ENCODE measurements at regions not wholly inside any gene's neighbourhood (a gene's known extent, or its start where the extent isn't known, plus 50 kb on each side); places are given as distances from the start of the nearest gene placed in this dataset.
"Not testable (repeated sequence)": the region's sequence is repeated elsewhere in the genome, so short reads cannot be mapped to it uniquely, and the experiment has no call there.

DNA sequence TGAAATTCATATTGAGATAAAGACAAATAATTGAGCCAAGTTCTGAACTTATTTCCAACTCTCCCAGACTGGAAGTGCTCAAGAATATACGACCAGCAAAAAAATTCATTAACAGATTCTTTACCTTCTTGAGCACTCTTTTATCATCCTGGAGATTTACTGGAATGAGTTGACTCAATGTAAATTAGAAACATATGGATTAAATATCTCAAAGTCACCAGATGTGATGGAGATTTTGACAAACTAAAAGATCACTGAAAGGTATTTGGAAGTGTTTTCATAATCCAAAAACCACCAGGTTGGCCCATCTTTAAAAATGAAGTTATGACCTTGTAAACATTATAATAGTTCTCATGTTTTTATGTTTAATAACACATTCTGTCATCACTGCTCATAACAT is 433.2 kb upstream of the RASGRP1 start:
- peaks cover 34% of the 10 kb centered on the region for H3K27me3 Mint-ChIP-seq
- H3K4me3 ChIP-seq (ENCODE audit: low read length): no peak overlapping the region
- DNase-seq (no peak), ATAC-seq (ENCODE audit: poor library complexity) (no peak)
- POLR2A ChIA-PET: no interaction called here
- no peak overlapping the region for H3K27ac ChIP-seq (ENCODE audit: low read depth in 1 of 2, low read length in 2 of 2)
- H3K27ac Mint-ChIP-seq: no peak overlapping the region
- H3K9me3 ChIP-seq (ENCODE audit: control insufficient read depth in 1 of 2, insufficient read depth in 1 of 2, low read length in 2 of 2): peaks cover 0 to 10% of the 10 kb centered on the region in 2 experiments
- H3K4me1 Mint-ChIP-seq (ENCODE audit: low read depth): no peaks in the 10 kb centered on the region
- no peaks in the 10 kb centered on the region for H3K36me3 Mint-ChIP-seq (ENCODE audit: low read depth)
- H3K36me3 ChIP-seq (ENCODE audit: insufficient read depth, low read length): no peaks in the 10 kb centered on the region
- H3K4me1 ChIP-seq (ENCODE audit: insufficient read depth, low read length): no peaks in the 10 kb centered on the region
- CTCF ChIA-PET: no interaction called here
- H3K9me3 Mint-ChIP-seq: peaks cover 12% of the 10 kb centered on the region
- H3K27me3 ChIP-seq (ENCODE audit: control insufficient read depth in 1 of 2, insufficient read depth in 2 of 2, low read length in 2 of 2): no peaks in the 10 kb centered on the region
- H3K4me3 Mint-ChIP-seq: no peak overlapping the region
- TF ChIP-seq, protein P1, sequence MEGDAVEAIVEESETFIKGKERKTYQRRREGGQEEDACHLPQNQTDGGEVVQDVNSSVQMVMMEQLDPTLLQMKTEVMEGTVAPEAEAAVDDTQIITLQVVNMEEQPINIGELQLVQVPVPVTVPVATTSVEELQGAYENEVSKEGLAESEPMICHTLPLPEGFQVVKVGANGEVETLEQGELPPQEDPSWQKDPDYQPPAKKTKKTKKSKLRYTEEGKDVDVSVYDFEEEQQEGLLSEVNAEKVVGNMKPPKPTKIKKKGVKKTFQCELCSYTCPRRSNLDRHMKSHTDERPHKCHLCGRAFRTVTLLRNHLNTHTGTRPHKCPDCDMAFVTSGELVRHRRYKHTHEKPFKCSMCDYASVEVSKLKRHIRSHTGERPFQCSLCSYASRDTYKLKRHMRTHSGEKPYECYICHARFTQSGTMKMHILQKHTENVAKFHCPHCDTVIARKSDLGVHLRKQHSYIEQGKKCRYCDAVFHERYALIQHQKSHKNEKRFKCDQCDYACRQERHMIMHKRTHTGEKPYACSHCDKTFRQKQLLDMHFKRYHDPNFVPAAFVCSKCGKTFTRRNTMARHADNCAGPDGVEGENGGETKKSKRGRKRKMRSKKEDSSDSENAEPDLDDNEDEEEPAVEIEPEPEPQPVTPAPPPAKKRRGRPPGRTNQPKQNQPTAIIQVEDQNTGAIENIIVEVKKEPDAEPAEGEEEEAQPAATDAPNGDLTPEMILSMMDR (IDR thresholded peaks at IDR 0.05): no peak
- intact Hi-C loops (cut with DNase I, micrococcal nuclease): no loop called here

DNA sequence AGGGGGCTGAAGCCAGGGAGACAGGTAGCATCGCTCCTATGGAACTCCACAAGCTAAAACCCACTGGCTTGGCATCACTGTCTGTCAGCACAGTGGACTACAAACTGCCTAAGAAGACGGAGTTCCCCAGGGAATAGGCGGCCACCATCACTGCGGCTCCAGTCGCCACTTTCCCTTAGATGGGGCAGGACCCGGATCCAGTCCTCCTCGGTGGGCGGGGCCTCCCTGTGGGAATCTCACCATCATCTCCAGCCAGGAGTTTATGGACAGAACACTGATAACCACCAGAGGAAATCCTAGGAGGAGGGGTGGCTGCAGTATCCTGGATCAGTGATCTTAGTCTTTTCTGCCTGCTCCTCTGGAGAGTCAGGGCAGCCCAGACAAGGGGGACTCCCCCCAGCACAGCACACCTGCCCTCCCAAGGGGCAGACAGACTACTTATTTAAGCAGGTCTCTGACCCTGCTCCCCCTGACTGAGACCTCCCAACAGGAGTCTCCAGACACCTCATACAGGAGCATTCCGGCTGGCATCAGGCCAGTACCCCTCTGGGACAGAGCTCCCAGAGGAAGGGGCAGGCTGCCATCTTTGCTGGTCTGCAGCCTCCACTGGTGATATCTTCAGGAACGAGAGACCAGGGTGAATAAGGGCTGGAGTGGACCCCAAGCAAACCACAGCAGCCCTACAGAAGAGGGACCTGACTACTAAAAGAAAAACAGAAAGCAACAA is 435.6 kb upstream of the RASGRP1 start:
- no peaks in the 10 kb centered on the region for H3K27me3 ChIP-seq (ENCODE audit: control insufficient read depth in 1 of 2, insufficient read depth in 2 of 2, low read length in 2 of 2)
- ATAC-seq (ENCODE audit: poor library complexity) (no peak), DNase-seq (no peak)
- H3K9me3 ChIP-seq (ENCODE audit: control insufficient read depth in 1 of 2, insufficient read depth in 1 of 2, low read length in 2 of 2): peaks cover 0 to 11% of the 10 kb centered on the region in 2 experiments
- no peak overlapping the region for H3K27ac ChIP-seq (ENCODE audit: low read depth in 1 of 2, low read length in 2 of 2)
- no peak overlapping the region for H3K27ac Mint-ChIP-seq
- CTCF ChIA-PET: no interaction called here
- POLR2A ChIA-PET: no interaction called here
- no peaks in the 10 kb centered on the region for H3K4me1 Mint-ChIP-seq (ENCODE audit: low read depth)
- no peak overlapping the region for H3K4me3 ChIP-seq (ENCODE audit: low read length)
- intact Hi-C loops (cut with DNase I, micrococcal nuclease): no loop called here
- H3K9me3 Mint-ChIP-seq: peaks cover 20% of the 10 kb centered on the region
- no peak overlapping the region for H3K4me3 Mint-ChIP-seq
- no peaks in the 10 kb centered on the region for H3K36me3 Mint-ChIP-seq (ENCODE audit: low read depth)
- H3K36me3 ChIP-seq (ENCODE audit: insufficient read depth, low read length): no peaks in the 10 kb centered on the region
- H3K27me3 Mint-ChIP-seq: peaks cover 33% of the 10 kb centered on the region
- H3K4me1 ChIP-seq (ENCODE audit: insufficient read depth, low read length): no peaks in the 10 kb centered on the region
- TF ChIP-seq, protein P1 (IDR thresholded peaks at IDR 0.05): no peak

DNA sequence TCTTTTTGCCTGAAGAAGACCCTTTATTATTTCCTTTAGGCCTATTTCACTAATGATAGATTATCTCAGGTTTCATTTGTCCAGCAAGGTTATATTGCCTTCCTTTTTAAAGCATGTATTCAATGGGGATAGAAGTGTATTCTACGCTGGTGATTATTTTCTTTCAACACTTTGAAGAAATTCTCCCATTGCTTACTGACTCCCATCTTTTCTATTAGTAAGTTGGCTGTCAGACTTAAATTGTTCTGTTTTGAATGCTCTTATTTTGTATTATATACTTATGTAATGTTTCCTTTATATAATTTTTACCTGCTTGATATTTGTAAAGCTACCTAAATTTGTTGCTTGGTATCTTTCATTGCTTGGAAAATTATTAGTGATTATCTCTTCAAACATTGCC is 445.1 kb upstream of the RASGRP1 start:
- DNase-seq: no peak
- Mint-ChIP-seq H3K4me1 (ENCODE audit: low read depth) (no peaks in the 10 kb centered on the region), H3K27ac (no peak overlapping the region), H3K36me3 (ENCODE audit: low read depth) (no peaks in the 10 kb centered on the region), H3K4me3 (no peak overlapping the region), H3K9me3 (peaks cover 26% of the 10 kb centered on the region), H3K27me3 (peaks cover 11% of the 10 kb centered on the region)
- TF ChIP-seq, protein P1 (IDR thresholded peaks at IDR 0.05): no peak
- ATAC-seq (ENCODE audit: poor library complexity): no peak
- H3K4me3 ChIP-seq (ENCODE audit: low read length): no peak overlapping the region
- H3K36me3 ChIP-seq (ENCODE audit: insufficient read depth, low read length): no peaks in the 10 kb centered on the region
- peaks cover 9% of the 10 kb centered on the region in 2 experiments for H3K9me3 ChIP-seq (ENCODE audit: control insufficient read depth in 1 of 2, insufficient read depth in 1 of 2, low read length in 2 of 2)
- no peaks in the 10 kb centered on the region for H3K27me3 ChIP-seq (ENCODE audit: control insufficient read depth in 1 of 2, insufficient read depth in 2 of 2, low read length in 2 of 2)
- no peaks in the 10 kb centered on the region for H3K4me1 ChIP-seq (ENCODE audit: insufficient read depth, low read length)
- ChIA-PET POLR2A (no interaction called here), CTCF (no interaction called here)
- H3K27ac ChIP-seq (ENCODE audit: low read depth in 1 of 2, low read length in 2 of 2): no peak overlapping the region
- intact Hi-C loops (cut with DNase I, micrococcal nuclease): no loop called here

DNA sequence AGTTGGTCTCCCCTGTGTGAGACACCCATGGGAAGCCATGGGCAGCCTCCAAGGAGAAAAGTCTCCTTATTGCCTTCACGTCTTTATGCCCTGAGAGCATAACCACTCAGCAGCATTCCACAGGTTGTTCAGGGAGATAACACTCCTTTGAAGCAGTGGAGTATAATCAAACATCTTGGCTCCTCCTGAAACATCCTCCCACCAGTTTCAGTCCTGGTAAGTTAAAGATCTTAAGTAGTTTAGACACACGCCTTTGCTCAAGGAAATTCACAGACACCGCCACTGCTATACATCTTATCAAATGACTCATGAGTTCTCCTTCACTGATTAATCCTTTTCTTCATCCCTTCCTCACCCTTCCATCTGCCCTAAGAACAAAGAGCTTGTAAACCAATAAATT is 446.5 kb upstream of the RASGRP1 start:
- intact Hi-C loops (cut with DNase I, micrococcal nuclease); DNase-seq; H3K27me3 ChIP-seq (ENCODE audit: control insufficient read depth in 1 of 2, insufficient read depth in 2 of 2, low read length in 2 of 2); H3K36me3 ChIP-seq (ENCODE audit: insufficient read depth, low read length); H3K4me1 Mint-ChIP-seq (ENCODE audit: low read depth); H3K27ac Mint-ChIP-seq; H3K27ac ChIP-seq (ENCODE audit: low read depth in 1 of 2, low read length in 2 of 2); H3K4me3 Mint-ChIP-seq; H3K4me3 ChIP-seq (ENCODE audit: low read length); POLR2A ChIA-PET; CTCF ChIA-PET; H3K36me3 Mint-ChIP-seq (ENCODE audit: low read depth); H3K4me1 ChIP-seq (ENCODE audit: insufficient read depth, low read length); ATAC-seq (ENCODE audit: poor library complexity); H3K9me3 ChIP-seq (ENCODE audit: control insufficient read depth in 1 of 2, insufficient read depth in 1 of 2, low read length in 2 of 2): not testable (repeated sequence)
- H3K27me3 Mint-ChIP-seq: peaks cover 12% of the 10 kb centered on the region
- H3K9me3 Mint-ChIP-seq: peaks cover 19% of the 10 kb centered on the region

Measured in CD4-positive, alpha-beta T cell (primary cell).